ENCODE measurements at regions not wholly inside any gene's neighbourhood (a gene's known extent, or its start where the extent isn't known, plus 50 kb on each side); places are given as distances from the start of the nearest gene placed in this dataset.

GRCh38 chr22:48729499-48730171, 1098.0 kb downstream of the BRD1 start:
- no peak for TF ChIP-seq POLR2AphosphoS5 (IDR thresholded peaks at IDR 0.05; ENCODE audit: low read depth)
- TF ChIP-seq REST (IDR thresholded peaks at IDR 0.05; ENCODE audit: insufficient replicate concordance, low read depth): no peak
- TF ChIP-seq CTCF (IDR thresholded peaks at IDR 0.05; ENCODE audit: insufficient read depth, low read length): no peak
- no peak for TF ChIP-seq SPI1 (IDR thresholded peaks at IDR 0.05; ENCODE audit: borderline replicate concordance, low read depth)
- no peak for TF ChIP-seq GABPA (IDR thresholded peaks at IDR 0.05; ENCODE audit: low read depth)
- Histone ChIP-seq H3K4me3 (replicated peaks; ENCODE audit: insufficient read depth, low read length) (no peak overlapping the region), H3K27me3 (ENCODE audit: insufficient read depth, poor library complexity, severe bottlenecking) (peaks cover 2% of the 10 kb centered on the region), H3K27ac (replicated peaks) (no peak overlapping the region)
- no peak for DNase-seq (ENCODE audit: low read depth in 1 of 2, low spot score in 1 of 2)

GRCh38 chr22:48727454-48728058, 1100.1 kb downstream of the BRD1 start:
- TF ChIP-seq CTCF (IDR thresholded peaks at IDR 0.05; ENCODE audit: insufficient read depth, low read length) (no peak), REST (IDR thresholded peaks at IDR 0.05; ENCODE audit: insufficient replicate concordance, low read depth) (no peak)
- Histone ChIP-seq H3K27ac (replicated peaks) (no peak overlapping the region), H3K27me3 (ENCODE audit: insufficient read depth, poor library complexity, severe bottlenecking) (peaks cover 2% of the 10 kb centered on the region), H3K4me3 (replicated peaks; ENCODE audit: insufficient read depth, low read length) (no peak overlapping the region)
- DNase-seq (ENCODE audit: low read depth in 1 of 2, low spot score in 1 of 2): no peak

GRCh38 chr22:48724899-48725298, 1102.8 kb downstream of the BRD1 start:
- no peak for DNase-seq (ENCODE audit: low read depth in 1 of 2, low spot score in 1 of 2)
- TF ChIP-seq POLR2AphosphoS5 (IDR thresholded peaks at IDR 0.05; ENCODE audit: low read depth) (no peak), CTCF (IDR thresholded peaks at IDR 0.05; ENCODE audit: insufficient read depth, low read length) (no peak), REST (IDR thresholded peaks at IDR 0.05; ENCODE audit: insufficient replicate concordance, low read depth) (no peak), SPI1 (IDR thresholded peaks at IDR 0.05; ENCODE audit: borderline replicate concordance, low read depth) (no peak), GABPA (IDR thresholded peaks at IDR 0.05; ENCODE audit: low read depth) (no peak)
- Histone ChIP-seq H3K27me3 (ENCODE audit: insufficient read depth, poor library complexity, severe bottlenecking) (peaks cover 2% of the 10 kb centered on the region), H3K27ac (replicated peaks) (no peak overlapping the region), H3K4me3 (replicated peaks; ENCODE audit: insufficient read depth, low read length) (no peak overlapping the region)

Data from HL-60 (cell line).